Osteocyte (in vitro differentiated cells): ENCODE measurements at regions not wholly inside any gene's neighbourhood (a gene's known extent, or its start where the extent isn't known, plus 50 kb on each side); places are given as distances from the start of the nearest gene placed in this dataset.

Experiments used
- DNase-seq: peaks from one replicate; pipeline ENCODE4 v3.0.0; 2021; ENCODE audit warnings: mixed read lengths; ENCODE audit not compliant: unreplicated experiment; ENCODE audit errors: extremely low spot score
- H3K27ac Mint-ChIP-seq: one replicate; pipeline ENCODE4 v1.8.0; 2021; ENCODE audit warnings: mild to moderate bottlenecking, mixed read lengths; ENCODE audit not compliant: unreplicated experiment
- H3K27me3 Mint-ChIP-seq: one replicate; pipeline ENCODE4 v1.8.0; 2021; ENCODE audit warnings: mixed read lengths; ENCODE audit not compliant: unreplicated experiment
- H3K36me3 Mint-ChIP-seq: one replicate; pipeline ENCODE4 v1.8.0; 2021; ENCODE audit warnings: mixed read lengths; ENCODE audit not compliant: unreplicated experiment
- H3K4me1 Mint-ChIP-seq: one replicate; pipeline ENCODE4 v1.8.0; 2021; ENCODE audit warnings: mixed read lengths; ENCODE audit not compliant: unreplicated experiment
- H3K4me3 Mint-ChIP-seq: one replicate; pipeline ENCODE4 v1.8.0; 2021; ENCODE audit warnings: mild to moderate bottlenecking, moderate library complexity, mixed read lengths; ENCODE audit not compliant: unreplicated experiment
- H3K9me3 Mint-ChIP-seq: one replicate; pipeline ENCODE4 v1.8.0; 2021; ENCODE audit warnings: mixed read lengths; ENCODE audit not compliant: unreplicated experiment
- CTCF ChIP-seq: fragments of 200-600 bp; sonication (generic); IDR thresholded peaks from 2 replicates; pipeline ENCODE4 v1.5.0; 2021; ENCODE audit warnings: antibody characterized with exemption, mild to moderate bottlenecking, moderate library complexity

GRCh38 chr1:78340006-78340405, 150.8 kb upstream of the PTGFR start:
- Mint-ChIP-seq H3K36me3 (no peaks in the 10 kb centered on the region), H3K27me3 (no peaks in the 10 kb centered on the region), H3K9me3 (peaks cover 5% of the 10 kb centered on the region), H3K4me3 (no peak overlapping the region), H3K27ac (peak overlapping the region; percentile 64), H3K4me1 (peaks cover 25% of the 10 kb centered on the region)
- no peak for TF ChIP-seq CTCF
- no peak for DNase-seq

- Mint-ChIP-seq H3K27ac (no peak overlapping the region), H3K4me1 (peaks cover 20% of the 10 kb centered on the region)
Measured at GRCh38 chr1:78348496-78349284, 142.1 kb upstream of the PTGFR start.

GRCh38 chr1:78351551-78352216, 139.1 kb upstream of the PTGFR start:
- Mint-ChIP-seq H3K27me3 (peaks cover 17% of the 10 kb centered on the region), H3K27ac (no peak overlapping the region), H3K9me3 (peaks cover 4% of the 10 kb centered on the region), H3K4me1 (peaks cover 10% of the 10 kb centered on the region), H3K36me3 (no peaks in the 10 kb centered on the region), H3K4me3 (no peak overlapping the region)
- DNase-seq: no peak
- no peak for TF ChIP-seq CTCF

More at GRCh38 chr1:78348496-78349284, 142.1 kb upstream of the PTGFR start:
- H3K36me3 Mint-ChIP-seq: no peaks in the 10 kb centered on the region
- no peak for DNase-seq
- H3K27me3 Mint-ChIP-seq: peaks cover 7% of the 10 kb centered on the region
- TF ChIP-seq CTCF: no peak
- no peak overlapping the region for H3K4me3 Mint-ChIP-seq
- peaks cover 4% of the 10 kb centered on the region for H3K9me3 Mint-ChIP-seq

- TF ChIP-seq CTCF: no peak
- no peaks in the 10 kb centered on the region for H3K36me3 Mint-ChIP-seq
- no peak overlapping the region for H3K4me3 Mint-ChIP-seq
- H3K27ac Mint-ChIP-seq: no peak overlapping the region
- H3K4me1 Mint-ChIP-seq: peaks cover 3% of the 10 kb centered on the region
- peaks cover 26% of the 10 kb centered on the region for H3K27me3 Mint-ChIP-seq
- H3K9me3 Mint-ChIP-seq: no peaks in the 10 kb centered on the region
- no peak for DNase-seq
Measured at GRCh38 chr1:78355656-78356055, 135.1 kb upstream of the PTGFR start.

- H3K9me3 Mint-ChIP-seq: no peaks in the 10 kb centered on the region
- TF ChIP-seq CTCF: no peak
- no peak overlapping the region for H3K27ac Mint-ChIP-seq
- H3K4me3 Mint-ChIP-seq: no peak overlapping the region
- peaks cover 3% of the 10 kb centered on the region for H3K4me1 Mint-ChIP-seq
- H3K27me3 Mint-ChIP-seq: peaks cover 31% of the 10 kb centered on the region
- H3K36me3 Mint-ChIP-seq: no peaks in the 10 kb centered on the region
- no peak for DNase-seq
Measured at GRCh38 chr1:78358165-78358564, 132.6 kb upstream of the PTGFR start.
